GM18507 (cell line): ENCODE measurements at regions not wholly inside any gene's neighbourhood (a gene's known extent, or its start where the extent isn't known, plus 50 kb on each side); places are given as distances from the start of the nearest gene placed in this dataset.

Experiments
- DNase-seq: peaks from one replicate; pipeline ENCODE4 v3.0.0; 2011; ENCODE audit warnings: low read depth; ENCODE audit not compliant: insufficient read length; ENCODE audit errors: extremely low spot score
- FAIRE-seq: peaks from 2 replicates; lab custom pipeline; 2011; peaks lifted over from hg19 to GRCh38; lab: Jason Lieb, UNC

DNA sequence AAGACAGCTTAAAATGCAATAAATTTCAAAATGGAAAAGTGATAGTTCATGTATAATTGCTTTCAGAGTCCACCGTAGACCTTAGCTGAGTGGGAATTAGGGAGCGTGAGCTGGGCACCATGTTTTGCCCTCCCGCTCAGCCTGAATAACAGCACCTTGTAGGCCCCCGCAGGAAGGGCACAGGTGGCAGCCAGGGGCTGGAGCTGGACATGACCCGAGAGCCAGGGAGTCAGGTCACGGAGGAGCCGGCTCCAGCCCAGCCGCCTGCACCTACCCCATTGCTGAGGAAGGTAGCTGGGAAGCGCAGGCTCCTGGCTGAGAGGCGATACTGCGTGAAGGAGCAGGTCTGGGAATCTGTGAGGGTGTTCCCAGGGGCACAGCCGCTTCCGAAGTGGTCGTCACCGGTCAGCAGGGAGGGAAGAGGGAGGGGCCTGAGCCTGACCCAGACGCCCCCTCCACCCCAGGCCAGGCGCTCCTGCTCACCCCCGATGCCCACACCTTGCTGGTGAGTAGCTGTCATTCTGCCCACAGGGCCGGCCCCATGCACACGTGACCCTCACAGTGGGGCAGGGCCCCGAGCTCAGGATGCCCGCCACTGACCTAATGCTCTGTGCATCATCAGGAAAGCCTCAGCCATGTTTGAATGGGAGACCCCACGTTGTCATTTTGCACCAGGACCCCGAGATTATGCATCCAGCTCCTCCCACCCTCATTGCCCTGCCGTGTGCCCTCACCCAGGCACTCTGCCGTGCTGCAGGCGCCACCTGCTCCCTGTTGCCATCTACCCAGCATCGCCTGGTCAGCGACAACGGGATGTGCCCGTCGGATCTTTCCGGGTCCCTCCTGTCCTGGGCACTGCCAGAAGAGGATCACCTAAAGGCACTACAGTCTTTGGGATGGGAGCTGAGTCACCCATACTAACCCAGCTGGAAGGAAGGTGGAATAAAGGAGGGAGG lies 129.2 kb upstream of the TCERG1L start:
- no peak for DNase-seq
- no peak for FAIRE-seq

DNA sequence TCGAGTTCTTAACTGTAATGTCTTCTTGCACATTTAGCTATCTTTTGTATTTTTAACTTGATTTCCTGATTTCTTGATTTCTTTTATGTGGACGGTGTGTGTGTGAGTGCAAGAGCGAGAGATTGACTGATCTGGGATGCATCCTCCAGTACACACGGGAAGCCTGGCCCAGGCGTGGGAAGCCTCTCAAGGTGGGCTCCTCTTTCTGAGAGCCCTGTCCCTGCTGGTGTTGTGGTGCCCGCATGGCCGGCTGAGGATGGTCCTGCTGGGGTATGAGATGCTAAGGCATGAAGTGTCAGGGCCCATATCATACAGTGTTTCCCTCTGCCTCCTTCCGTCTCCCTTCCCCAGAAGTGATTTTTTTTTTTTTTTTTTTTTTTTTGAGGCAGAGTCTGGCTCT lies 130.8 kb upstream of the TCERG1L start:
- FAIRE-seq (no peak), DNase-seq (no peak)

DNA sequence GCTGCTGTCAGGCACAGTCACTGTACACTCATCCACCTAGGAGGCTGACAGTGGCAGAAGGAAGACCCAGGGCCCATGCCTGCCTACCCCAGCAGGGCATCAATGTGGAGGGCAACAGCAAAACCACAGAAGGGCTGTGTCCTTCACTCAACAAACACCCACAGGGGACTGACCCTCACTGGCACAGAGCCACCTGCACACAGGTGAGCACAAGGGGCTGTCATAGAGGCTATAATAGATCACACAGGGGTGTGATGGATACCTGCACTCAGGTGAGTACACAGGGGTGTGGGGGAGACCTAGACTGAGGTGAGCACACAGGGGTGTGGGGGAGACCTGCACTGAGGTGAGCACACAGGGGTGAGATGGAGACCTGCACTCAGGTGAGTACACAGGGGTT lies 132.8 kb upstream of the TCERG1L start:
- FAIRE-seq (no peak), DNase-seq (no peak)

DNA sequence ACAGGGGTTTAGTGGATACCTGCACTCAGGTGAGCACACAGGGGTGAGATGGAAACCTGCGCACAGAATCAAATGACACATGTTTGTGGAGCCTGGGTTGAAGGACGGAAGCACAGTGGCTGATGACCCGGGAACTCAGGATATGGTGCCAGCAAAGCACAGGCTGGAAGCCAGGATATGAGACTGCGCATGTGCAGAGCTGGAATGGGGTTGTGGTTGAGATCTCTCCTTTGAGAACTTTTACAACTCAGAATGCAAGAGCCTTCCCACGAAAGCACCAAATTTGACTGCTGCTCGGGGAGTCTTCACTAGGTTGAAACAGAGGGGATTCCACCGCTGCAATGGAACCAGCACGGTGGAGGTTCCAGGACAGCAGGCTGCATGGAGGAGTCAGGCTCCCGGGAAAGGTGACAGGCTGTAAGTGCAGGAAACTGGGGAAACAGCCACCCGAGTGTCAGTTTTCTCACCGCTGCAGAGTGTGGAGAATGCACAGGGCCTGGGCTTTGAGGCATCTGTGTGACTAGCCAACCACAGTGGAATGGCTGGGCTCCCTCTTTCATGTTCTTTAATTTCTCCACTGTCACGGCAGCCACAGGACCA lies 133.4 kb upstream of the TCERG1L start:
- FAIRE-seq, result no peak
- no peak for DNase-seq

DNA sequence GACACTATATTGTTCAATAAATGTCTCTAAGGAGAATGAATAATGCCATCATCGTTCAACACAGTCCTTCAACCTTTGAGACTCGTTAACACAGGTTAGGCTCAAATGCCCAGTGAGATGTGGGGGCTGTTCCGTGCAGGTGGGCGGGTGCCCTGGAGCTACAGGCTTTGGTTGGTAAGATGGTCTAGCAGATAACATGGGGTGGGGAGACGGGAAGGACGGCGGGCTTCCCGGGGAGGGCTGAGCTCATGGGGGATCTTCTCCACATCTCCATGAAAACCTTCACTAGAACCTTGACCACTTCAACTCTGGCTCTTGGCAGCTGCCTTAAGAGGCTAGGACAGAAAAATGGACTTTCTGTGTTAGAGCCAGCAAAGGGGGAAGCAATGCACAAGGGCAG lies 134.1 kb upstream of the TCERG1L start:
- DNase-seq (no peak), FAIRE-seq (no peak)

DNA sequence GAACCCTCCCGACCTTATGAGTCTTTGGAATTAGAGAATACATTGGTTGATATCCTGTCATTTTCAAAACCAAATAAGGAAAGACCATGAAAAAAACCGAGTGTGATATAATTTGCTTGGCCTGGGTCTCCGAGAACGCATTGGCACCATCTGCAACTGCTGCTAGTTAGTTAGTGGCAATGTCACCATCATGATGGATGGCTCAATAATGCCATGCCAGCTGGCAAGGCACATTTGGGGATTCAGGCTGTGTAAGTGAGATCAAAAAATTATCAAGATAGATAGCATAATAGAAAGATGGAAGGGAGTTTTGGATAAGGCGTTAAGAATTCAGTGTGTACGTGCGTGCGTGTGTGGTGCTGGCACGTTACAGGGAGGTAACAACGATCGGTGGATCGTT lies 134.7 kb upstream of the TCERG1L start:
- no peak for DNase-seq
- FAIRE-seq, result no peak

DNA sequence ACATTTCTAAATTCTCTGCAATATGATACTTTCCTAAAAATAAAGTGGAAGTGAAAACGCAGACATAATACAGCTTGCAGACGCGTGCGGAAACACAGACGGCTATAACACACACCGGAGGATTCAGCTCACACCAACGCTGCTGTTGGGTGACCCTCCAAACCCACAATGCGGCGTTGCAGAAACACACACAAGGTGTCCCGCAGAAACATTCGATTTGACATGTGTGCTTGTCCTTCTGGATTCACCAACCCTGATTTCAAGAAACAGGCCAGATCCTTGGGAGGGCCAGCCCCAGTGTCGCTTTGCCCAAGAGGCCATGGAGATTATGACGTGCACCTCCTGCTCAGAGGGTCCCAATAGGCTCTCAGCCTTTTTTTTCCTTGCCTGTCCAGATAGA lies 136.7 kb upstream of the TCERG1L start:
- no peak for DNase-seq
- no peak for FAIRE-seq

DNA sequence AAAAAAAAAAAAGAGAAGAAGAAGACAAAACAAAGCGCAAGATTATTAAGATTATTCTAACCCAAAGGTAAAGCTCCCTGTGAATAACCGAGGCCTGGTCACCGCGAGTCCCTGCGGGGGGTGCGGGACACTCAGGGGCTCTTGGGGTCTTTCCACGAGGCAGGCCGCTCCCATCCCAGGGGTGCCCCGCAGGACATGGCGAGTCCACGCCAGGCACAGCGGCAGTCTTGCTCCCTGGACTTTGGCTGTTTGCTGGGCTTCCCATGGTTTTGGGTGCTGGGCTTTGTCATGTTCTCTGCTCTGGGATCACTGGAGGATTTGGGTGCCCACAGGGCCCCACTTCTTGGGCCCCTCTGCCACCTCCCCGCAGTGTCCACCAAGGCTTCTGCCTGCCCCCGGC lies 137.4 kb upstream of the TCERG1L start:
- no peak for DNase-seq
- no peak for FAIRE-seq

DNA sequence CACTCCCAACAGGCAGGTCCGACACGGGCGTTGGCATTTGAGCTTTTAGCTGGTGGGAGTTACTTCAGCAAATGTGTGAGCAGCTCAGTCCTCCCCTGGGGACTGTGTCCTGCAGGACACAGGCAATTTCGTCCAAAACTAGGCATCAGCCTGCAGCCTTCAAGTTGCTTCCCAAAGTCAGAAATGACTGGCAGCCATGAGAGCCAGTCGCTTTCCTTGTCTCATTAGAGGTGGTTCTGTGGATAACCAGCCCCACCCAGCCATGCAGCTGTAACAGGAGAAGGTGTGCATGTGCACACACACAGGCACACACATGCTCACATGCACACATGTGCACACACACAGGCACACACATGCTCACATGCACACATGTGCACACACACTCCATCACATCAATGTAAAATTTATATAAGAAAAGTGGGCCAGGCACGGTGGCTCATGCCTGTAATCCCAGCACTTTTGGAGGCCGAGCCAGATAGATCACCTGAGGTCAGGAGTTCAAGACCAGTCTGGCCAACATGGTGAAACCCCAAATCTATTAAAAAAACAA lies 138.8 kb upstream of the TCERG1L start:
- DNase-seq, result no peak
- FAIRE-seq, result no peak

DNA sequence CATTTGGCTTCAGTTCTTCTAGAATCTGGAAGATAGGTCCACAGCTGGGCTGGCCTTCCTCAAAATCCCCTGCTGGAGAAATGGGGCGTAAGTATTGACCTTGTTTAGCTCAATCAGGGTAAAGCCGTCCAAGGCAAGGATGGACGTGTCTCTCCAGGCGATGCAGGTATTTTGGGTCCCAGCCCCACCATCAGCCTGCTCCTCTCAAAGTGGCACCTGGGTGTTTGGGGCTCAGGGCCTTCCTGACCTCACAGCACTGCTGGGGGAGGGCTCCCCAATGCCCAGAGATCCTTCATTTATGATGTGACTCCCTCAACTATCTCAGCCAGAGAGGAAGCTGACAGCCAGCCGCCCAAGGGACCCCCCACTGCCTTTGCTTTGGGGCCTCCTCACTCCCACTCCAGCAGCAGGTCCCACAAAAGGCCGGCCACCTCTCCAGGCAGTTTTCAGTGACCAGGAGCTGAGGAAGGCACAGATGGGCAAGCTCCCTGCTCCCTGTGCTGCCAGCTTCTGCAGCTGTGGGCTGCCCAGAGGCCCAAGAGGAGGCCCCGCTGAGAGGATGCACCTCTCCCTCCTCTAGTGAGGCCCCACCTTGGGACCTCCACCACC lies 140.0 kb upstream of the TCERG1L start:
- FAIRE-seq (no peak), DNase-seq (no peak)

DNA sequence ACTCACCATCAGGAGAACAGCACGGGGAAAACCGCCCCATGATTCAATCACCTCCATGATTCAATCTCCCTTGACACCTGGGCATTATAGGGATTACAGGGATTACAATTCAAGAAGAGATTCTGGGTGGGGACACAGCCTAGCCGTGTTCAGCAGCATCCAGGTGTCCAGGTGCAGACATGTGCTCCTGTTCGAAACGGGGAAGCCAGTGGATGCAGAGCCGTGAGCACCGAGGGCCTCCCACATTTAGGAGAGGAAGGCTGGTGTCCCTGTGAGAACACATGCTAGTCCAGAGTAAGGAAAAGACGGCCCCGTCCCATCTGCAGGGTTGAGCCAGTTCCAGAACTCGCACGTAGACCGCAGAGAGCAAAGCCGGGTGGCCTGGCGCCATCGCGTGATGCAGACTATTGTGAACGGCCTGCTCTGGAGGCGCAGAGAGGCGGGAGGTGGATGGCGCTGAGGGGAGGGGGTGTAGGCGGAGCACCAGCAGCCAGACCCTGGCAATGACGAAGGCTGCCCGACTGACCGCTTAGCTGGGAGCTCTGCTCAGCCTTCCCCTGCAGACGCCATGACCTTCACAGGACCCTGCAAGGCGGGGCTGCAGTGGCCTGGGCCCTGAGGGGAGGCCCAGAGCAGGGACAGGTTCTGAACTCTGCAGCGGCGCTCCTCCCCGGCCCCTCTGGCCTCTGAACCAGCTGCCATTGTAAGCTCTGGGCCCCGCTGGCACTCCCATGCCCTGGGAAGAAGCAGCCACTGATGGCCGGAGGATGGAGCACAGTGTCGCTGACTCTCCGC lies 141.6 kb upstream of the TCERG1L start:
- DNase-seq (no peak), FAIRE-seq (no peak)

DNA sequence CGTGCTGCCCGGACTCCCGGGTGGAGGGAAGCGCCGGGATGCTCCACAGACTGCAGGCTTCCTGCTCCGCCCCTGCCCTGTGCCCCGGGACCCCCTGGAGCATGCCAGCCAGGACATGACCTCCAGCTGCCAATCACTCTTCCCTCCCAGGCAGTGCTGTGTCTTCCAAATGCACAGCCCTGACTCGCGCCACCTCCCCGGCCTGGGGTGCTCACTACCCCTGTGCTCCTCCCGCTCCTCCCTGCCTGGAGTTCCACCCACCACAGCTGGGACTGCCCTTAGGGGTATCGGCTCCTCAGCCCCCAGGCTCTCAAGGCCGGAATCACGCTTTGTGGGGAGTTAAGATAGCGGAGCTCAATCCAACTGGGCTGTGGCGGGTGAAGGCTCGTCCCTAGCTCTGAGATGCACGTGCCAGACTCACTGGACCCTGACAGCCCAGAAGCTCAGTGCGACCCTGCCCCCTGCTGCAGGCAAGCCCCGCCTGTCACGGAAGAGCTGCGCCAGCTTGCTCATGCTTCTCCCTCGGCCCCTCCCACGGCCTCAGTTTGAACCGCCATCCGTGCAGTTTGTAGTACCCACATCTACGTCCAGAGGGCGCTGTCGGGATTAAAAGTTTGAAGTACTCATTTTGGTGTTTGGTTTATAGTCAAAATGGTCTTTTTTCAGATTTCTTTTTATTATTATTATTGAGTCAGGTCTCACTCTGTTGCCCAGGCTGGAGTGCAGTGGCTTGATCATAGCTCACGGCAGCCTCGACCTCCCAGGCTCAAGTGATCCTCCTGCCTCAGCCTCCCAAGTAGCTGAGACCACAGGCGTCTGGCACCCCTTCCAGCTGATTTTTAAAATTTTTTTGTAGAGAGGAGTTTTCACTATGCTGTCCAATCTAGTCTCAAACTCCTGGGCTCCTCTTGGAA lies 142.5 kb upstream of the TCERG1L start:
- no peak for DNase-seq
- no peak for FAIRE-seq

DNA sequence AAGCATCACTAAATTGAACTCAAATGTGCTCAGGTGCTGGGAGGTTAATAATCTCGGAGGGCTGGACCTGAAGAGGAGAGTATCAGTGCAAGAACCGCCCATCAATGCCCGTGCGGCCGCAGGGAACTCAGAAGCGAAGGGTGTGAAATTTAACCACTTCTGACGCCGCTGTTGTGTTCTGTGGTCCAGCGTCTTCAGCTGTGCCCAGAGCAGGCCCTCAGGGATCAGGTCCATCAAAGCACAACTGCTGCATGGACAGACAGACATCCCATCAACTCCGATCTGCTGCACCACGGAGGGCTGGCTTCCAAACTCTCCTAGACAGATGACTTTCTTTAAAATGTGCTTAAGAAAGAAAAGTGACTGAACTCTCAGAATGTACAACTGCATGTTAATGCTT lies 144.9 kb upstream of the TCERG1L start:
- DNase-seq (no peak), FAIRE-seq (no peak)

DNA sequence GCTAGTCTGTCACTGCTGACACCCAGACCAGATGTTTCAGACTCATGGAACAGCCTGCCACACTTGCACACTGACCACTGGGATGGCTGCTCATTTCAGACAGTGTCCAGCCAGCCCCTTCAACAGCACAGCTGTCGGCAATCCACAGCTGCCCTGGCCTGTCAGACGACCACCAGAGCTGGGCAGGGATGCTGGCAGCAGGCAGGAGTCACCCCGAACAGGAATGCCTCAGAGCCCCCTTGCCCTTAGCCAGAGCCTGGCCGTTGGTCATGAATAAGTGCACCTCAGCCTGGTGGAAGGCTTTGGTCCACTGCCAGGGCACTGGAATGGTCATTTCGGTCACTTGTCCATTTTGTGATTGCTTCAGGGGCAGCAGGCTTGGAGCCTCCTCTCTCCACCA lies 149.6 kb upstream of the TCERG1L start:
- no peak for FAIRE-seq
- no peak for DNase-seq

DNA sequence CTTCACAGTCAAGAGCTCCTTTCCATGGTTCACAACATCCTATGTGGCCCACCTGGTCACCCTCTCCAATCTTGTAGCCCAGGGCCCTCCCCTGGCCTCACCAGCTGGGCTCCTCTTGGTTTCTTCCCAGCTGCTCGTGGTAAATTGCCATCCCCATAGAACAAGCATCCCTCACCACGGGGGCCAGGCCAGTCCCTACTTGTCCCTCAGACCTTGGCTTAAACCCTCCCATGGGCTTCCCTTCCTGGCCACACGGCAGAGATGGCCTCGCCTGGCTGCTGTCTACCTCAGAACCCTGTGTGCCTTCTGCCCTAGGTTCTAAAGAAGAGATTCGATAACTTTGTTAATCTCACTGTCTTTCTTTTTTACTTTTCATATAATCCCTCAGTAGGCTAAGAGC lies 153.3 kb upstream of the TCERG1L start:
- DNase-seq (no peak), FAIRE-seq (no peak)

DNA sequence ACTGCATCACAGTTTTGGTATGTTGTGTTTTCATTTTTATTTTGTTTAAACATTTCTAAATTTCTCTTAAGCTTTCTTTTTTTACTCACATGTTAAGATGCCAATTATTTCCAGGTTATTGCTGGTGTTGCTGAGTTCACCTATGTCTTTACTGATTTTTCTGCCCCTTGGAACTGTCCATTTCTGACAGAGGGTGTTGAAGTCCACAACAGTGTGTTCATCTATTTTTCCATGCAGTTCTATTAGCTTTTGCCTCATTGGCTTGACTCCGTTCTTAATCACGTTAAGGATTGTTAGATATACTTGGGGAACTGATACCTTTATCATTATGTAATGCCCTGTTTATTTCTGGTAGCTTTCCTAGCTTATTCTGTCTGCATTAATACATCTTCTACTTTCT lies 158.0 kb upstream of the TCERG1L start:
- no peak for FAIRE-seq
- DNase-seq, result no peak

DNA sequence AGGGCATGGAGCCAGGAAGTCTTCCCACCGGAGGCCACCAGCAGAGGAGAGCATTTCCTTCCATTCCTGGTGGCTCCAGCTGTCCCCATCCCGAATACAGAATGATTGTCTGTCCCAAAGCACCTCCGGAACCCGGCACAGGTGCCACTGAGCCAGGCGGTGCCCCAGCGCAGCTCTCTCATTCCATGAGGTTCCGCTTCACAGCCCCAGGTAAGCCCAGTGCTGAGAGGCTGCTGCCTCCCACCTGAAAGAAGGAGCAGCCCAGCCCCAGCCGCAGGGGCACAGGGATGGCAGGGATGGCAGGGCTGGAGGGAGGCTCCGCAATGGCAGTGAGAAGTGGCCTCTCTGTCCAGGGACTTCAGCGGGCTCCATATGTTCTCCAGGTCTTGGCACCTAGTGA lies 162.1 kb upstream of the TCERG1L start:
- no peak for FAIRE-seq
- DNase-seq, result no peak

DNA sequence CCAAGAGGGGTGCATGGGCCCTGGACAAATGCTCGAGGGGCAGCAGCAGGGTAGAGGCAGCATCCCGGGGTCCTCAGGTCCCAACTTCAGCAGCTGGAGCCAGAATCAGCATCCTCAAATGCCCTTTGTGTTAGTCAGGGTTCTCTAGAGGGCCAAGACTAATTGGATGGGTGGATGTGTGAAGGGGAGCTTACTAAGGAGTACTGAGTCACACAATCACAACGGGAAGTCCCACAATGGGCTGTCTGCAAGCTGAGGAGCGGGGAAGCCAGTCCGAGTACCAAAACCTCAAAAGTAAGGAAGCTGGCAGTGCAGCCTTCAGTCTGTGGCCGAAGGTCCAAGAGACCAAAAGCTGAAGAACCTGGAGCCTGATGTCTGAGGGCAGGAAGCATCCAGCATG lies 162.9 kb upstream of the TCERG1L start:
- DNase-seq (no peak), FAIRE-seq (no peak)

DNA sequence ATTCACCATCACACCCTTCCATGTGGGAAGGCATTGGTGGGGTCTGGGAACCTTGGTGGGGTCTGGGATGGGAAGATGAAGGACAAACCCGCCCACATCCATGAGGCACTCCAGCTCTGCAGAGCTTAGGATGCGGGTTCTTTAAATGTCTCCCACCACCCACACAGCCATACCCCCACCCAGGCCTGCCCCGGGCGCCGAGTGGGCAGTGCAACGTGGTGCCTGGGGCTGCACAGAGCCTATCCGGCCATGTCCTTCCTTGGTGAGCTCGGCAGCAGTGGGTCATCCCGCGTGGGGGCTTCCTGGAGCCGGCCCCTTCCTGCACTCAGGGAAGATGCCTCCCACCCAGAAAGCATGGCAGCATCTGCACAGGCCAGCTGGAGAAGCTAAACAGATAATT lies 163.5 kb upstream of the TCERG1L start:
- DNase-seq, result no peak
- no peak for FAIRE-seq
